Lower leg skin (tissue), 3 donors: ENCODE measurements at regions not wholly inside any gene's neighbourhood (a gene's known extent, or its start where the extent isn't known, plus 50 kb on each side); places are given as distances from the start of the nearest gene placed in this dataset.

Experiments used
- POLR2A ChIP-seq, 2 donors: fragments of 450-650 bp; IDR thresholded peaks; one replicate each; pipeline ENCODE4 v1.6.1; 2016 to 2017; ENCODE audit warnings: antibody characterized with exemption in 2 of 2, mild to moderate bottlenecking in 1 of 2, moderate library complexity in 1 of 2
- TF ChIP-seq, protein P1 (sequence below), 3 donors: fragments of 450-650 bp; IDR thresholded peaks; one replicate each; pipeline ENCODE4 v1.5.1; 2016; ENCODE audit warnings: antibody characterized with exemption in 3 of 3, mild to moderate bottlenecking in 3 of 3, moderate library complexity in 2 of 3

- TF ChIP-seq, protein P1, sequence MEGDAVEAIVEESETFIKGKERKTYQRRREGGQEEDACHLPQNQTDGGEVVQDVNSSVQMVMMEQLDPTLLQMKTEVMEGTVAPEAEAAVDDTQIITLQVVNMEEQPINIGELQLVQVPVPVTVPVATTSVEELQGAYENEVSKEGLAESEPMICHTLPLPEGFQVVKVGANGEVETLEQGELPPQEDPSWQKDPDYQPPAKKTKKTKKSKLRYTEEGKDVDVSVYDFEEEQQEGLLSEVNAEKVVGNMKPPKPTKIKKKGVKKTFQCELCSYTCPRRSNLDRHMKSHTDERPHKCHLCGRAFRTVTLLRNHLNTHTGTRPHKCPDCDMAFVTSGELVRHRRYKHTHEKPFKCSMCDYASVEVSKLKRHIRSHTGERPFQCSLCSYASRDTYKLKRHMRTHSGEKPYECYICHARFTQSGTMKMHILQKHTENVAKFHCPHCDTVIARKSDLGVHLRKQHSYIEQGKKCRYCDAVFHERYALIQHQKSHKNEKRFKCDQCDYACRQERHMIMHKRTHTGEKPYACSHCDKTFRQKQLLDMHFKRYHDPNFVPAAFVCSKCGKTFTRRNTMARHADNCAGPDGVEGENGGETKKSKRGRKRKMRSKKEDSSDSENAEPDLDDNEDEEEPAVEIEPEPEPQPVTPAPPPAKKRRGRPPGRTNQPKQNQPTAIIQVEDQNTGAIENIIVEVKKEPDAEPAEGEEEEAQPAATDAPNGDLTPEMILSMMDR (IDR thresholded peaks at IDR 0.05) = no peak
- no peak for TF ChIP-seq POLR2A (IDR thresholded peaks at IDR 0.05)
Observed at GRCh38 chr17:77794846-77795245, 163.7 kb upstream of the TNRC6C start.
